ENCODE measurements at regions not wholly inside any gene's neighbourhood (a gene's known extent, or its start where the extent isn't known, plus 50 kb on each side); places are given as distances from the start of the nearest gene placed in this dataset.
"Not testable (repeated sequence)": the region's sequence is repeated elsewhere in the genome, so short reads cannot be mapped to it uniquely, and the experiment has no call there.

DNA sequence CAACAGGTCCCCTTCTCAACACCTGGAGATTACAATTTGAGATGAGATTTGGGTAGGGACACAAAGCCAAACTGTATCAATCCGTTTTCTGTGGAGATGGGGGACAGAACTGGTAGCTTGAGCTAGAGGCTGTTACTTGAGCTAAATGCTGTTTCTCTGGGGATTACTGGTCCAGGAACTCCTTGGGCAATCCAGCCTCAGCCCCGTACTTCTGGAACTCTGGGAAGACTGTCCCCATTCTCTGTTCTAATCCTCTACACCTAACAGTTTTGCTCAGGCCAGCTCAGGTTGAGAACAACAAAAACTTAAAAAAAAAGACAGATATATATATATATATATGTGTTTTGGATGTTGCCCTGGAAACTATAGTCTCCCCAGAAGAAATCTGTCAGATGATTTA lies 255.0 kb downstream of the GOLGA6L6 start:
- DNase-seq (ENCODE audit: low spot score): not testable (repeated sequence)

DNA sequence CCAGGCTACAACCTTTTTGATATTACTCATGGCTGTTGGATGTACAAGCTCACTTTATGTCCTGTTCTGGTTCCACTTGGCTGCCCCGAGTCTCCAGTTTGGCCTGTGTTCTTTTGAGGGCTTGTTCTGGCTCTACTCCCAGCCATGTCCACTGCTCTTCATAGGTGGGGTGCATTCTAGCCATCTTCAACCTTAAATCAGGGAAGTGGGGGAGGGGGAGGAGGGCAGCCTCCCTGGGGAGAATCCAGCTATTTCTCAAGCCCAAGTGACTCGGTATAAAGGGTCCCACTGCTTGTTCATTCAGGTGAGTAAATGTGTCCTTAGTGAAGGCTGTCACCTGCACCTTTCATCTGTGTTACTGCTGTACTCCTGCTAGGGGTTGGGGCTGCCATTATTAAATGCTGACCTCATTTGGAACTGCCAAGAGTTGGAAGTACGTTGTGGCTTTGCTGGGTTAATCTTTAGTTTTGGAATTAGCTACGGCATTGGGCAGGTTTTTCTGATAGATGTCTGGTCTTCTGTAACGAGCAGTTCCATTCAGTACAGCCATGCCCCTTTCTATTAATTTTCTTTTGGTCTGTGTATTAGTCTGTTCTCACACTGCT lies 255.8 kb downstream of the GOLGA6L6 start:
- DNase-seq (ENCODE audit: low spot score): not testable (repeated sequence)

DNA sequence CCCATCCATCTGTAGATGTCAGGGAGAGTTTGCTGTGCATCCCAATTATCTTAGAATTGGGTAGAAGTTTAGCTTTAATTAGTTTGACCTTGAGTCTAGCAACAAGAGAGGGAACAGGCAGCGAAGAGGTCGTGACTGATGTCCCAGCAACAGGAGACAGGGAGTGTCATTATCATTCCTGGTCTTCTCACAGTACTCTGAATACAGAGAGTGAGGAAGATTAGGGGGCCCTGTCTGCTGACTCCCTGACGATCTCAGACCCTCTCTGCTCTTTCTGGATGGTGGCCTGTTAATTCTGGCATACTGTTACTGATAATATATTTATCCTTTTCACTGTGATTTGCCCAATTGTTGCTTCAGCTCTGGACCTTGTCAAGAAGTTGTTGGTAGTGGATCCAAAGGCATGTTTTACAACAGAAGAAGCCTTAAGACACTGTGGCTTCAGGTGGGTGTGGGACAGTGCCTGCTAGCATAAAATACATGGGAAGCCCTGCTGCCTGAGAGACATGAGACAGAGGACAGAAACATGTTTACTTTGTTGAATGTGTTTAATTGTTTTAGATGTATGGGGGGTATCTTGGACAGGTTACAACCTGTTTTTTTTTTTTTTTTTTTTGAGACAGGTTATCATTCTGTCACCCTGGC lies 256.6 kb downstream of the GOLGA6L6 start:
- not testable (repeated sequence) for DNase-seq (ENCODE audit: low spot score)

DNA sequence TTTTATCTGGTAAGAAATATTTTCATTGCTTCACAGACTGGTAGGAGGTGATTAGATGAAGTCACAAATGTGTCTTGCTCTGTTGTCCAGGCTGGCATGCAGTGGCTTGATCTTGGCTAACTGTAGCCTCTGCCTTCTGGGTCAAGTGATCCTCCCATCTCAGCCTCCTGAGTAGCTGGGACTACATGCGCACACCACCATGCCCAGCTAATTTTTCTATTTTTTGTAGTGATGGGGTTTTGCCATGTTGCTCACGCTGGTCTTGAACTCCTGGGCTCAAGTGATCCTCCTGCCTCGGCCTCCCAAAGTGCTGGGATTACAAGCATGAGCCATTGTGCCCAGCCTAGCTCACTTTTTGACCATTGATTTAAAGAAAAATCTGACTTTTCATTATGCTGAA lies 257.9 kb downstream of the GOLGA6L6 start:
- DNase-seq (ENCODE audit: low spot score): not testable (repeated sequence)

DNA sequence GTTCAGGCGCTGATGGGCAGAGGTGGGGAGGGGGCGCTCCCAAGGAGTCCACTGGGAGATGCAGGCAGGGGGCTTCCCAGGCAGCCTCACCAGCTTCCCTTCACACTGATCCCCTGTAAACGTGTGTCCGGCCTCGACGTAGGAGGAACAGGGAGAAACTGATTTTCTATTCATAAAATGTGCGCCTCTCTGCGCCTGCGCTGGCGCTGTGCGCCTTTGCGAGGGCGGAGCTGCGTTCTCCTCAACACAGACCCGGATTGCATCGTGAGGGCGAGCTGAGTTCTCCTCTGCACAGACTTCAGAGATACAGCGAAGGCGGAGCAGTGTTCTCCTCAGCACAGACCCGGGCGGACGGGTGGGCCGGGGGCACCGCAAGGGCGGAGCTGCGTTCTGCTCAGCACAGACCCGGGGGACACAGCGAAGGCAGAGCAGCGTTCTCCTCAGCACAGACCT lies 259.1 kb downstream of the GOLGA6L6 start:
- not testable (repeated sequence) for DNase-seq (ENCODE audit: low spot score)

DNA sequence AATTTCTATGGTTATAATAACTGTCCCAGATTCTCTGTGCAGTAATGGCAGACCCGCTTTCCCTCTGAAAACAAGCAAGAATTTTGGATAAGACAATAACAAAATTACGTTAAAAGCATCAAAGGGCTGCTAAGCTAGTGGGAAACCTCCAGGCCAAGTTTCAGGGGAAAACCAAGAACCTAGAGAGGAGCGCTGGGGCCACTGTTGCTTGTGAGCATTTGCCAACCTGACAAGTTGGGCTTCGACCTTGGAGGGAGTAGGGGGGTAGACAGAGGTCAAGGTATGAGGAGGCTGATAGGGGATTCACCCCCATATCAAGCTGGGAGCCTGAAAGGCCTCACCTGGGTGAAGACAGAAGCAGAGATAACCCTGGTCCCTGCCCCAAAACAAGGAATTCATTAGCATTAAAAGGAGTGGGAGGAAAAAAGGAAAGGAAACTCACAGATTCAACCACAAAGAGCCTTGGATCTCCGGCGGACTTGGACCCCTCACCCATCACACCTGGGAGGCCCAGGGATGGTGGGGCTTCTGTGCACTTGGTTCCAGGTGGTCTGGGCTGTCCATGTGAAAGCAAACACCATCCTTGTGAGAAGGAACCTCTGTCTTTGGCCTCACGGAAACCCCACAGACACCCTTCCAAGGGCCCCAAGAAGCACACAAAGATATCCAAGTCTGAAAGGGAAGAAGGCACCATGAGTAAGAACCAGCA lies 259.9 kb downstream of the GOLGA6L6 start:
- not testable (repeated sequence) for DNase-seq (ENCODE audit: low spot score)

DNA sequence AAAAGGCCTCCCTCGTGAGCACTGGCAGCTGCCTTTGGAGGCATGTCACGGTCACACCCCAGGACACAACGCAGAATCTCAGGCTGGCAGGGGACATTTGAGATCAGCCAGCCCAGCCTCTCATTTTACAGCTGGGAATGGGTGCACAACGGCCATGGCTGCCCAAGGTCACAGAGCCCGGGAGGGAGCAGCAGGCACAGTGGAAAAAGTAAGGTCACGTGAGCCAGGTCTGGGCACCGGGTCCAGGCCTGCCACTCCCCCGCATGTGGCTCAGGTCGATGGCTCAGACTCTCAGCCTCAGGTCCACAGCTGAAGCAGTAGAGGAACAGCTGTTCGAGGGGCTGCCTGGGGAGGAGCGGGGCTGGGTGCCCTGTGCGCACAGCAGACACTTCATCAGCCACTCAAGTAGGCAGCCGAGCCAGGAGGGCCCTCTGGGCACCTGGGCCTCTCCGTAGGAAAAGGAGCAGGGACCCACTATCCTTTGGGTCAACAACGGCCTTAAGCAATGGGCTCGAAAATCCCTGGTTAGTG lies 260.6 kb downstream of the GOLGA6L6 start:
- DNase-seq (ENCODE audit: low spot score): no peak

DNA sequence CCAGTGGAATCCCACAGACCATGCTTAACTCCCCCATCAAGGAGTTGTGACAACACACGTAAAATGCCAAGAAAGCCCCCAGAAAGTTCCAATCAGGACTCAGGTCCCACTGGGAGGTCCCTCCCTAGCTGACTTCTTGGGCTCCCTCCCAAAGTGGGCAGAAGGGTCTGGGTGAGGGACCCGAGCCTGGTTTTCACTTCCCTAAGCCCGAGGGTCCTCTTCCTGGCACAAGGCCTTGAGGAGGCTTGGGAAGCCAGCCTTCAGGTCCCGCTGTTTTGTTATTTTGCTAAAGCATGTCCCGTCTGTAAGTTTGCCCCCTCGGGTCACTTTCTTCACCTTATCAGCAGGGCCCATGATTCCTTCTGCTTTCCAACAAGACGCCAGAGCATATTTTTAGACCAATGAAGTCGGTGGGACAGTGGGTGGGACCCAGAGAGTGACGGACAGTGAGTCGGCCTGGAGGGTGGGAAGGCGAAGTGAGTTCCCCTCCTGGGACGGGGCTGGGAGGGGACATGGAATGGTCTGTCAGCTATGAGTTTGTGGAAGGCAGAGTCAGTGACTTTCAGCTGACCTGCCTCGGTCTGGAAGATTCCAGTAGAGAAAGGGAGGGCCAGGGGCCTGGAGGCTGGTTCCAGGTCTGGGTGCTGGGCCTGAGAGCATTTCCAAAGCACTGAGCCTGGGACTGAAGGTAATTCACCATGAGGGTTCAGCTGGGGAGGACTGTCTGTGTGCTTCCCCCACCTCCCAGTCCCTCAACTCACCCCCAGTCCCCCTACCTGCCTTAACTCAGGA lies 261.3 kb downstream of the GOLGA6L6 start:
- not testable (repeated sequence) for DNase-seq (ENCODE audit: low spot score)

DNA sequence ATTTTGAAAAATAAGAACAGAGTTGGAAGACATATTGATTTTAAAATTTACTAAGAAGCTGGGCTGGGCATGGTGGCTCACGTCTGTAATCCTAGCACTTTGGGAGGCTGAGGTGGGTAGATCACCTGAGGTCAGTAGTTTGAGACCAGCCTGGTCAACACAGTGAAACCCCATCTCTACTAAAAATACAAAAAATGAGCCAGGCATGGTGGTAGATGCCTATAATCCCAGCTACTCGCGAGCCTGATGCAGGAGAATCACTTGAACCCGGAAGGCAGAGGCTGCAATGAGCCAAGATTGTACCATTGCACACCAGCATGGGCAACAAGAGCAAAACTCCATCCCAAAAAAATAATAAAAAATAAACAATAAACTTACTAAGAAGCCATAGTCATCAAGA lies 262.5 kb downstream of the GOLGA6L6 start:
- DNase-seq (ENCODE audit: low spot score): not testable (repeated sequence)

DNA sequence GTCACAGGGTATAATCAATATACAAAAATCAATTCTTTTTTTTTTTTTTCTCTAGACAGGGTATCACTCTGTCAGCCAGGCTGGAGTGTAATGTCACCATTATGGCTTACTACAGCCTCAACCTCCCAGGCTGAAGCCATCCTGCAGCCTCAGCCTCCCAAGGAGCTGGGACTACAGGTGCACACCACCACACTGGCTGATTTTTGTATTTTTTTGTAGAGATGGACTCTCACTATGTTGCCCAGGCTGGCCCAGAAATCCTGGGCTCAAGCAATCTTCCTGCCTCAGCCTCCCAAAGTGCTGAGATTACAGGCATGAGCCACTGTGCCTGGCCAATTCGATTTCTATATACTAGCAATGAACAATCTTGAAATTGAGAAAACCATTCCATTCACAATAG lies 263.2 kb downstream of the GOLGA6L6 start:
- not testable (repeated sequence) for DNase-seq (ENCODE audit: low spot score)

DNA sequence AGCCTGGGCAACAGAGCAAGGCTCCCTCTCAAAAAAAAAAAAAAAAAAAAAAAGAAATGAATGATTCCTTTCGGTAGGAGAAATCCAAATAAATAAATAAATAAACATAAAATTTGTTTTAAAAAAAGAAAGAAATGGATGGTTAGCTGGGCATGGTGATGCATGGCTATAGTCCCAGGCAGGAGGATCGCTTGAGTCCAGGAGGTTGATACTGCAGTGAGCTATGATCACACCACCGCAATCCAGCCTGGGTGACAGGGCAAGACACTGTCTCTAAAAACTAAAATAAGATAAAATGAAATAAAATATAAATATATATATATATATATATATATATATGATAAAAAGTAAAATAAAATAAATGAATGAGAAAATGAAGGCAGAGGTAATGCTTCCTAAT lies 264.1 kb downstream of the GOLGA6L6 start:
- not testable (repeated sequence) for DNase-seq (ENCODE audit: low spot score)

DNA sequence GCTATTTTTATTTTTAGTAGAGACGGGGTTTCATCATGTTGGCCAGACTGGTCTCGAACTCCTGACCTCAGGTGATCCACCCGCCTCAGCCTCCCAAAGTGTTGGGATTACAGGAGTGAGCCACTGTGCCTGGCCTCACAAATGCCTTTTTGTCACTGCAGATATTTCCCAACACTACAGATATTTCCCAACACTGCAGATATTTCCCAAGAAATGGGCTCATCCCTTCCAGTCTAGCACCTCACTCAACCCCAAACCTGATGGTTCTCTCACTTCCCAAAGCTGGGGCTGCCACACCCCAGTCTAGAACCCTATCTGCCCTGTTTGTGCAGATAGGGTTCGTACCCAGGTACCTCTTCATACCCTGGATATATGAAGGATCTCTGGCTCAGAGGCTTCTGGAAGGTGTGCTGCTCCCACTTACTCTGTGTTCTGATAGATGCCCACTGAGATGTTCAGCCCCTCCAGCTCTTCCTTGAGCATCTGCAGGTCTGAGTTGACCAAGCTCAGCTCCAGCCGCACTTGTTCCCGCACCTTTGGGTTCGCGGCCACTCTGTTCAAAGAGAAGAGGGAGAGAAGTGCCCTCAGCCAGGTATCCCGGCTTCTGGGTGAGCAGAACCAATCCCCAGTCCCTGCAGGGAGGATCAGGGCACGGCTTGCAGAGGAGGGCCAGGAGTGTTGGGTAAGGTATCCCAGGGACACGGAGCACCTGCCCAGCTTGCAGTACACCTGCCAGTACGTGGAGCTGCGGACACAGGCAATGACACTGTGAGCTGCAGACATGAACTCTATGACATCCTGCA lies 265.1 kb downstream of the GOLGA6L6 start:
- DNase-seq (ENCODE audit: low spot score): not testable (repeated sequence)

DNA sequence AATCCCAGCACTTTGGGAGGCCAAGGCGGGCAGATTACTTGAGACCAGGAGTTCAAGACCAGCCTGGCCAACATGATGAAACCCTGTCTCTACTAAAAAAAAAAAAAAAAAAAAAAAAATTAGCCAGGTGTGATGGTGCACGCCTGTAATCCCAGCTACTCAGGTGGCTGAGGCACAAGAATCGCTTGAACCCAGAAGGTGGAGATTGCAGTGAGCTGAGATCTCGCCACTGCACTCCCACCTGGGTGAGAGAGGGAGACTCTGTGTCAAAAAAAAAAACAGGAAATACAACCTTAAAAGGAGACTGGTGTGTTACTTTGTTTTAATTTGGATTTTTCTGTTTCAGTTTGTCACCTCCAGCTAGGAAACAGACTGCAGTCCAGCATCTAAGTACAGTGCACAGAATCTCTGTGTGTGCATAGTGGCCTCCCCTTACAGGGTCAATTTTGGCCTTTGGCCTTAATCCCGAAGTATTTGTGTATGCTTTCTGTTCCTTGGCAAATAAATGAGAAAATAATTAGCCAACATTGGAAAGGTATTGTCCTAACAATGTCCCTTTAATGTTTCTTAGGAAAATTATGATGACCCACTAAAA lies 266.1 kb downstream of the GOLGA6L6 start:
- DNase-seq (ENCODE audit: low spot score): not testable (repeated sequence)

DNA sequence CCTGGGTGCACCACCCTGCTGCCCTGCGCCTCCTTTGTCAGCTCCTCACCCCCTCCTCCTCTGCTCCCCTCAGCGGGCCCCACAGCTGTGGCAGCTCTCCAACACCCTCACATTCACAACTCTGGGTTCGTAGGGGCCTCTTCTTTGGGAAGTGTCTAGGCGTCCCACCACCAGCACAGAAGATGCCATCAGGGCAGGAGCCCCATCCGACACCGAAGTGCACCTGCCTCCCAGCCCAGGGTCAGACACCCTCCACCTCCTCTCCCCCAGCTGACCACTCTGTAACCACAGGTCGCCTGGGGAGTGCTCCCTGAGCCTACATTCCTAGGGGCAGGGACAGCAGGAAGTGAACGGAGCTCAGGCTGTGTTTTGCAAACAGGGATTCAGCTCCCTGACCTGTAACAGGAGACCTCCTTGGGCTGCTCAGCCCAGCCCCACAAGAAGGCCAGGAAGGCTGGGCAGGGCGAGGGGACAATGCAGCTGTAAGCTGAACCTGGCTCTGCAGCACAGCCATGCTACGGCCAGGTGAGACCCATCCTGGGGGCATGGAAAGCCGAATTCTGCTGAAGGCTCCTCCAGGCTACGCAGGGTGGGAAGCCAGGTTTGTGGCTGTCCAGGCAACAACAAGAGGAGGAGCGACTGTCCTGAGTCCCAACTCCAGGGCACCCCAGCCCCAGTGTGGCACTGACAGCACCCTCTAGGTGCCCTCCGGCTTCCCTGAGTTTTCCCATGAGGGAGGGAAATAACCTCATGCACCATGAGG lies 269.0 kb downstream of the GOLGA6L6 start:
- no peak for DNase-seq (ENCODE audit: low spot score)

DNA sequence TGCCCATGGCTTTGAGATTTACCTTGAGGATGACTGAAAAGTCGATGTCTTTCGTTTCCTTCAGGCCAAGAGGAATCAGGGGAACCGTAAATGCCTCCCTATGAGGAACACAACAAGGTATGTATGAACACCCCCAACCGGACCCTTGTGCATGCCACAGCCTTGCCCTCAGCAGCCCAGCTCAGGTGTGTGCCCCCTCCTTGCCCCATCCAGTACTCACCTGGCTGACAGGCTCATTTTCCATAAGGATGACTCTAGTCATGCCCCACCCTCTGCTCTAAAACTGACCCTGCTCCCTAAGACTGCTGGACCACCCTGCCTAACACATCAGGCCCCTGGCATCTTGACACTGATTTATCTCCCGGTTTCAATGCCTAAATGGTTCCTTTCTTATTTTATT lies 270.0 kb downstream of the GOLGA6L6 start:
- no peak for DNase-seq (ENCODE audit: low spot score)

DNA sequence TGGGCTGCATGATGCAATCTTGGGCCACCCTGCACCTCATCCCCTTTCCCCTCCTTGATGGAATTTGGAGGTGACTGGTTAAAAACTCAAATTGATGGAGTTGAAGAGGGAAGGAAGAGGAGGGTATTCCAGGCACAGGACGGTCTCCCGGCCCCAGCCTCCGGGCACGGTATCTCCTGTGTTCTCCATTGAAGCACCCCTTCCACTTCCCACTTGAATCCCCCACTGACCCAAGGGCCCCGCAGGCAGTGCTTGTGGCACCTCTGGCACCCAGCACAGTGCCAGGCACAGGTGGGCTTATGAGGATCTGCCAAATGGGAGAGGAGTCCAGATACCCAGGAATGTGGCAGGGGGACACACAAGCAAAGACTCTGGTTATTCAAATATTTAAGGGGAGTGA lies 271.6 kb downstream of the GOLGA6L6 start:
- not testable (repeated sequence) for DNase-seq (ENCODE audit: low spot score)

DNA sequence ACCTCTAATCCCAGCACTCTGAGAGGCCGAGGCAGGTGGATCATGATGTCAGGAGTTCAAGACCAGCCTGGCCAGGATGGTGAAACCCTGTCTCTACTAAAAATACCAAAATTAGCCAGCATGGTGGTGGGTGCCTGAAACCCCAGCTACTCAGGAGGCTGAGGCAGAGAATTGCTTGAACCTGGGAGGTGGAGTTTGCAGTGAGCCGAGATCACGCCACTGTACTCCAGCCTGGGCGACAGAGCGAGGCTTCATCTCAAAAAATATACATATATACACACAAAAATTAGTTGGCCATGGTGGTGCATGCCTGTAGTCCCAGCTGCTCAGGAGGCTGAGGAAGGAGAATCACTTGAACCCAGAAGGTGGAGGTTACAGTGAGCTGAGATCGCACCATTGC lies 273.6 kb downstream of the GOLGA6L6 start:
- DNase-seq (ENCODE audit: low spot score): not testable (repeated sequence)

DNA sequence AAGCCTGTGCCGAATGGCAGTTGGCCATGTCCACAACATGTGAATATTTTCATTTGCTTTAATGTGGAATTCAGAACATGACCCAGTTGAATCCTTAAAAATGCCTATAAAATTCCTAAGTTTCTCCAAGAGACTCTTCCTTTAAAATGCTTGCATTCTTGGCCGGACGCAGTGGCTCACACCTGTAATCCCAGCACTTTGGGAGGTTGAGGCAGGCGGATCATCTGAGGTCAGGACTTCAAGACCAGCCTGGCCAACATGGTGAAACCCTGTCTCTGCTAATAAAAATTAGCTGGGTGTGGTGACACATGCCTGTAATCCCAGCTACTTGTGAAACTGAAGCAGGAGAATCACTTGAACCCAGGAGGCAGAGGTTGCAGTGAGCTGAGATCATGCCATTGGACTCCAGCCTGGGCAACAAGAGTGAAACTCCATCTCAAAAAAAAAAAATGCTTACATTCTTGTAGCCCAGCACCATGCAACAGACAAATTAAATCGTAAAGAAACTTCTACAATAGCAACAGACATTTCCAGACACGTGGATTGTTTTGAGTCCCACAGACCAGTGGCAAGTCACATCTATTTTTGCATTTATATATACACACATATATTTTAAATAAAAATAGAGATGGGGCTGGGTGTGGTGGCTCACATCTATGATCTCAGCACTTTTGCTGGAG lies 274.4 kb downstream of the GOLGA6L6 start:
- DNase-seq (ENCODE audit: low spot score): not testable (repeated sequence)

DNA sequence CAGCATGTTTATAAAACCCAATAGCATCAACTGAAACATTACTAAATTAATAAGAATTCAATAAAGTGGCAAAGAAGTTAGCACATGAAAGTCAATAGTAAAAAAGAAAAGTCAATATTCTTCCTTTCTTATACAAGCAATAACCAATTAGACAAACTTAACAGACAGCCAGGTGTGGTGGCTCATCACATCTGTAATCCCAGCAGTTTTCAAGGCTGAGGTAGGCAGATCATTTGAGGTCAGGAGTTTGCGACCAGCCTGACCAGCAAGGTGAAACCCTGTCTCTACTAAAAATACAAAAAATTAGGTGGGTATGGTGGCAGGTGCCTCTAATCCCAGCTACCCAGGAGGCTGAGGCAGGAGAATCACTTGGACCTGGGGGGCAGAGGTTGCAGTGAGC lies 275.9 kb downstream of the GOLGA6L6 start:
- DNase-seq (ENCODE audit: low spot score): not testable (repeated sequence)
